K562 (cell line): ENCODE measurements at regions not wholly inside any gene's neighbourhood (a gene's known extent, or its start where the extent isn't known, plus 50 kb on each side); places are given as distances from the start of the nearest gene placed in this dataset.
A peak's percentile ranks its signal among the peaks of the same experiment; 100 is the strongest.

Experiments used
- ATAC-seq: fragments of 200-7000 bp; cut with Tn5 transposase; 3 replicates; pipeline ENCODE4 v1.9.1; 2020; ENCODE audit warnings: moderate library complexity
- BruUV-seq: library from RNA; stranded (reverse); fragments of 400-500 nt; replicated peaks from 2 replicates; lab custom pipeline; 2021; lab: Mats Ljungman, UMichigan
- CTCF ChIA-PET: fragments of 300-600 bp; formaldehyde crosslinking; extraction: SDS; loops from one replicate; lab custom pipeline; 2021; ENCODE audit warnings: low intra/inter-chr PET ratio; lab: Yijun Ruan, JAX
- POLR2A ChIA-PET: fragments of 300-600, 350-650 bp; sonication (Branson Sonifier 250); formaldehyde crosslinking; extraction: SDS; loops from one replicate; lab custom pipeline; 2021; ENCODE audit warnings: antibody characterized with exemption, inconsistent platforms; lab: Yijun Ruan, JAX
- DNase-seq, 4 experiments: peaks; one replicate each; pipeline versions ENCODE4 v3.0.0 to v3.0.0-alpha.2; 2011 to 2018; ENCODE audit warnings: low spot score in 3 of 4, mixed read lengths in 3 of 4; ENCODE audit errors: extremely low read depth in 1 of 4
- FAIRE-seq: peaks from 2 replicates; lab custom pipeline; 2011; peaks lifted over from hg19 to GRCh38; lab: Jason Lieb, UNC
- H2AFZ ChIP-seq: 2 replicates; pipeline ENCODE4 v1.6.0; 2011; ENCODE audit warnings: low read depth, low read length, control low read depth, inconsistent platforms
- H3K27ac ChIP-seq: fragments of 200-600 bp; 3 replicates; pipeline ENCODE4 v1.8.0; 2011; ENCODE audit warnings: low read depth, mild to moderate bottlenecking, control low read depth, inconsistent platforms, low read length, moderate library complexity, mixed read lengths; ENCODE audit errors: extremely low read depth
- H3K27me3 ChIP-seq, 2 experiments: fragments of 300-600 bp in 1 of 2; 2 replicates in 1 of 2; 3 replicates in 1 of 2; pipeline versions ENCODE4 v1.6.0 to v1.8.0; 2011; ENCODE audit warnings: inconsistent platforms in 2 of 2, low read length in 2 of 2, mild to moderate bottlenecking in 1 of 2, mixed read lengths in 1 of 2, moderate library complexity in 1 of 2; ENCODE audit not compliant: control insufficient read depth in 2 of 2, insufficient read depth in 2 of 2
- H3K36me3 ChIP-seq: fragments of 300-600 bp; 3 replicates; pipeline ENCODE4 v1.8.0; 2011; ENCODE audit warnings: mild to moderate bottlenecking, low read length, inconsistent platforms; ENCODE audit not compliant: control insufficient read depth, insufficient read depth
- H3K4me1 ChIP-seq, 2 experiments: fragments of 200-600 bp in 1 of 2; replicated peaks in 1 of 2; 2 replicates in 1 of 2; 3 replicates in 1 of 2; pipeline versions ENCODE4 v1.5.1 to v1.8.0; 2011; ENCODE audit warnings: inconsistent platforms in 2 of 2, low read length in 2 of 2, mild to moderate bottlenecking in 1 of 2, mixed read lengths in 1 of 2, moderate library complexity in 1 of 2; ENCODE audit not compliant: control insufficient read depth in 2 of 2, insufficient read depth in 2 of 2
- H3K4me2 ChIP-seq: 2 replicates; pipeline ENCODE4 v1.6.1; 2011; ENCODE audit warnings: low read length, control low read depth, inconsistent platforms, mixed read lengths; ENCODE audit not compliant: insufficient read depth
- H3K4me3 ChIP-seq: fragments of 200-600 bp; sonication (generic), shearing (Covaris generic); 2 replicates; pipeline ENCODE4 v1.5.1; 2016; ENCODE audit warnings: control low read depth, inconsistent platforms
- H3K79me2 ChIP-seq: fragments of 200-600 bp; 3 replicates; pipeline ENCODE4 v1.8.0; 2011; ENCODE audit warnings: low read length, inconsistent platforms; ENCODE audit not compliant: control insufficient read depth, insufficient read depth
- H3K9ac ChIP-seq, 2 experiments: 2 replicates each; pipeline versions ENCODE4 v1.6.0 to v1.6.1; 2011; ENCODE audit warnings: low read depth in 2 of 2, low read length in 2 of 2, control low read depth in 1 of 2, inconsistent platforms in 1 of 2, mild to moderate bottlenecking in 1 of 2, mixed read lengths in 1 of 2; ENCODE audit not compliant: insufficient read depth in 1 of 2
- H3K9me1 ChIP-seq: one replicate; pipeline ENCODE4 v1.6.0; 2011; ENCODE audit warnings: inconsistent platforms, mild to moderate bottlenecking, low read length, moderate library complexity; ENCODE audit not compliant: control insufficient read depth, insufficient read depth
- H3K9me3 ChIP-seq: replicated peaks from 2 replicates; pipeline ENCODE4 v1.5.1; 2011; ENCODE audit warnings: low read depth, low read length, inconsistent platforms; ENCODE audit not compliant: control insufficient read depth, insufficient read depth
- H4K20me1 ChIP-seq: replicated peaks from 2 replicates; pipeline ENCODE4 v1.6.1; 2011; ENCODE audit warnings: low read length, inconsistent platforms, mixed read lengths; ENCODE audit not compliant: control insufficient read depth, insufficient read depth
- BDP1 ChIP-seq: IDR thresholded peaks from 3 replicates; pipeline ENCODE4 v1.6.1; 2011; ENCODE audit not compliant: insufficient read length, insufficient read depth
- CCNT2 ChIP-seq: IDR thresholded peaks from 2 replicates; pipeline ENCODE4 v1.6.1; 2011; ENCODE audit warnings: borderline replicate concordance, low read depth, mild to moderate bottlenecking, moderate library complexity, mixed read lengths, low read length; ENCODE audit not compliant: insufficient read length; ENCODE audit errors: extremely low read depth
- KAT8 ChIP-seq: fragments of 450-650 bp; IDR thresholded peaks from 2 replicates; pipeline ENCODE4 v1.6.1; 2016; ENCODE audit warnings: low read depth, mild to moderate bottlenecking
- KLF1 ChIP-seq: fragments of 450-650 bp; IDR thresholded peaks from 2 replicates; pipeline ENCODE4 v1.6.1; 2016; ENCODE audit warnings: missing genetic modification characterization, missing compliant biosample characterization
- RHOXF2B ChIP-seq: fragments of 250-450 bp; sonication (Bioruptor Pico); conservative IDR thresholded peaks from 2 replicates; pipeline ENCODE4 v1.5.1; 2021
- TEAD1 ChIP-seq, 2 experiments: fragments of 450-650 bp in 1 of 2; sonication (generic) in 1 of 2; formaldehyde crosslinking; IDR thresholded peaks; 2 replicates each; pipeline versions ENCODE4 v1.4.0 to v1.8.0; 2020 to 2022; ENCODE audit warnings: mild to moderate bottlenecking in 2 of 2, missing genetic modification reagents in 1 of 2
- ZNF140 ChIP-seq: fragments of 250-450 bp; sonication (Bioruptor Pico); IDR thresholded peaks from 2 replicates; pipeline ENCODE4 v1.8.0; 2021; ENCODE audit warnings: moderate library complexity, mild to moderate bottlenecking, inconsistent platforms
- ZNF263 ChIP-seq: sonication (generic); formaldehyde crosslinking; IDR thresholded peaks from 2 replicates; pipeline ENCODE4 v1.8.0; 2022; ENCODE audit warnings: mild to moderate bottlenecking, missing genetic modification reagents, borderline replicate concordance
- ZNF311 ChIP-seq: fragments of 250-450 bp; sonication (Bioruptor Pico); IDR thresholded peaks from 2 replicates; pipeline ENCODE4 v1.4.0; 2020; ENCODE audit warnings: mild to moderate bottlenecking, moderate library complexity
- ZNF316 ChIP-seq: fragments of 450-650 bp; IDR thresholded peaks from 2 replicates; pipeline ENCODE4 v1.6.1; 2016
- WGBS: fragments of 100-300 bp; shearing (Covaris generic); methylation state at CpG from one replicate; pipeline ENCODE4 v1.1.6; 2016; ENCODE audit warnings: low coverage, mixed read lengths; ENCODE audit not compliant: insufficient coverage; ENCODE audit errors: missing lambda C conversion rate; 5-methylcytosine and 5-hydroxymethylcytosine counted together
- in situ Hi-C: fragments of 300-500 bp; cut with MboI; formaldehyde crosslinking; loops from 4 replicates; pipeline ENCODE4 v1.15.0; 2018; ENCODE audit warnings: inconsistent platforms, mixed read lengths
- intact Hi-C: fragments of 100-400 bp; cut with micrococcal nuclease; formaldehyde crosslinking; loops from 2 replicates; pipeline ENCODE4 v1.14.2; 2022

- Histone ChIP-seq H3K36me3 (no peaks in the 10 kb centered on the region), H3K27me3 (no peaks in the 10 kb centered on the region), H3K27ac (no peak overlapping the region), H3K9me1 (no peaks in the 10 kb centered on the region), H3K9ac (no peak overlapping the region), H2AFZ (no peak overlapping the region), H4K20me1 (no peaks in the 10 kb centered on the region), H3K79me2 (no peaks in the 10 kb centered on the region), H3K4me3 (no peak overlapping the region), H3K4me1 (no peaks in the 10 kb centered on the region), H3K9me3 (no peaks in the 10 kb centered on the region), H3K4me2 (no peak overlapping the region)
- in situ Hi-C loops: no loop called here
- intact Hi-C loops: no loop called here
- ATAC-seq (no peak), DNase-seq (no peak), FAIRE-seq (no peak)
- ChIA-PET CTCF (no interaction called here), POLR2A (no interaction called here)
- WGBS: 8% methylated on average over 1 of the region's 1 CpG
- no peak for TF ChIP-seq RHOXF2B (CRISPR knock-in tag)
- no peak for TF ChIP-seq CCNT2
- TF ChIP-seq ZNF311: no peak
- 0 out of 2 replicates have a peak, but pooled peaks have one; percentile 7 for TF ChIP-seq ZNF316
- no TSS peak for BruUV-seq
Observed at GRCh38 chr6:23081701-23082100, 512.3 kb downstream of the HDGFL1 start.

GRCh38 chr6:23086100-23086499, 516.7 kb downstream of the HDGFL1 start:
- intact Hi-C loops: no loop called here
- DNase-seq (no peak), ATAC-seq (no peak), FAIRE-seq (no peak)
- Histone ChIP-seq H3K4me3 (no peak overlapping the region), H2AFZ (no peak overlapping the region), H3K27me3 (no peaks in the 10 kb centered on the region), H3K36me3 (no peaks in the 10 kb centered on the region), H3K4me1 (no peaks in the 10 kb centered on the region), H3K79me2 (no peaks in the 10 kb centered on the region), H3K9ac (no peak overlapping the region), H3K9me1 (no peaks in the 10 kb centered on the region), H4K20me1 (no peaks in the 10 kb centered on the region), H3K9me3 (no peaks in the 10 kb centered on the region), H3K4me2 (no peak overlapping the region), H3K27ac (no peak overlapping the region)
- no TSS peak for BruUV-seq
- ChIA-PET CTCF (no interaction called here), POLR2A (no interaction called here)
- in situ Hi-C loops: no loop called here
- TF ChIP-seq KLF1 (tag) (no peak), BDP1 (no peak), TEAD1 (CRISPR knock-in tag; IDR thresholded peaks at IDR 0.05) (no peak), KAT8 (no peak), ZNF263 (CRISPR knock-in tag) (no peak), ZNF140 (CRISPR knock-in tag) (no peak)
- 0% methylated on average over 2 of the region's 2 CpGs for WGBS
